NCI-H748 (cell line): ENCODE measurements at regions not wholly inside any gene's neighbourhood (a gene's known extent, or its start where the extent isn't known, plus 50 kb on each side); places are given as distances from the start of the nearest gene placed in this dataset.

Source experiments
- DNase-seq: peaks from one replicate; lab custom pipeline; 2025; ENCODE audit not compliant: unreplicated experiment; lab: John Stamatoyannopoulos, UW

DNA sequence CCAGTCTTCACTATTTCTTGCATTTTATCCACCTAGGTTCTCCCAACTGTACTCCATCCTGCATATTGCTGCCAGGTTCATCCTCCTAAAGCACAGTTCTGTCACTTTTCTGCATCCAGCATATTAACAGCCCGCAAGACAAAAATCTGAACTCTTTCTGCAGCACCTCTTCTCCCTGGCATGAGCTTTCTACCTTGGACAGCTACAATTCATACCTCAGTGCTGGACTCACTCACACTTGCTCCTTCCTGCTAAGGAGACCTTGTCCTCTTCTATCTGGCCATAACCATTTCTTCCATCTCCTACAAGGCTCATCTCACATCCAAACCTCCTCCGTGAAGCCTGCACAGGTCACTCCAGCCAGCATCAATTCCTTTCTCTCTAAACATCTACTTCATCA, 170.1 kb upstream of the GRIP1 start:
- DNase-seq, result no peak

DNA sequence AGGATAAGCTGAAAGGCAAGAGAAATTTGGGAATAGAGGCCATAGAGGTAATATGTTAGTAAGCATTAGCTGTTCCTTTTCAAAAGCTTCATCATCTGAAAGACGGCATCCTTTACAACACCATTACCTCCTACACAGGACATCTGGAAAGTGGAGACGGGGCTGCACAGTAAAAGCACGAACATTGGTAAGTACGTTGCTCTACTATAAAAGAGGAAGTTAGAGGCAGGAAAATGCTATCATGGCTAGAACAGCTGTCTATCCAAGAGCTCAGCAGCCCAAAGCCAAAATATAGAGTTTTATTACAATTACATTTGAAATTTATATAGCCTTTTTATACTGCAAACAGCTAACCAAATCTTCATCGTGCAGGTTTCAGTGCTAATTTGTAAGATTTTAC, 172.3 kb upstream of the GRIP1 start:
- no peak for DNase-seq

DNA sequence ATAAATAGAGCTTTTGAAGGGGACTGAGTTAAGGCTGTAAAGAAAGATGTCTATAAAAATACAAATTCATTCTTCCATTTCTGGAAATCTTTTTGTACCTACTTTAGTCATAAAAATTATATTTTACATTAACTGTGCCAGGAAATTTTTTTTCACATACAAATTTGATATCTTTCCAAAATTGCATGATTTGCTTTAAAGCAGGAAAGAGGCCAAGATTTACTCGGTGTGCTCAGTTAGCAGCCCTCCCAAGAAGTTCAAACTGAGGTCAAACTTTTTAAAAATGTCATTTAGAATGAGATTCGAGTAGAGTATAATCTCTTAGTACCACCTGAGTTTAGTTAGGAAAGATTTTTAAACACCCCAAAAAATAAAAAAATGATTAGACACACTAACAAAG, 173.2 kb upstream of the GRIP1 start:
- no peak for DNase-seq

DNA sequence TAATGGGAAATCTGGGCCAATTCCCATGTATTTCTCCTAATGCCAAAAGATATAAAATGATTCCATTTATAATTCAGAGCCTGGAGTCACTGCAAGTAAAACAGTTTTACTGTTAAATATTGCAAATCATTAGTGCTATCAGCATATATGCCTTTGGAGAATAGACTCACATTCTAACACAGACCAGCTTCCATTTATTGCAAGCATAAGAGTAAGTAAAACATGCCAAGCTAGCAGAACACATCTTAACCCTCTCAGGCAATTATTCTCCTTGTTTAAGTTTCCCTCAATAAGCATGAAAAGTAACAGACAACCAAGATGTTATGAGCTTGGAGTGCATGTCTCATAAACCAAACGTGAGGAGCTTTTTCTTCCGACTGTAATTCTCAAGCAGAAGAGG, 173.9 kb upstream of the GRIP1 start:
- no peak for DNase-seq

DNA sequence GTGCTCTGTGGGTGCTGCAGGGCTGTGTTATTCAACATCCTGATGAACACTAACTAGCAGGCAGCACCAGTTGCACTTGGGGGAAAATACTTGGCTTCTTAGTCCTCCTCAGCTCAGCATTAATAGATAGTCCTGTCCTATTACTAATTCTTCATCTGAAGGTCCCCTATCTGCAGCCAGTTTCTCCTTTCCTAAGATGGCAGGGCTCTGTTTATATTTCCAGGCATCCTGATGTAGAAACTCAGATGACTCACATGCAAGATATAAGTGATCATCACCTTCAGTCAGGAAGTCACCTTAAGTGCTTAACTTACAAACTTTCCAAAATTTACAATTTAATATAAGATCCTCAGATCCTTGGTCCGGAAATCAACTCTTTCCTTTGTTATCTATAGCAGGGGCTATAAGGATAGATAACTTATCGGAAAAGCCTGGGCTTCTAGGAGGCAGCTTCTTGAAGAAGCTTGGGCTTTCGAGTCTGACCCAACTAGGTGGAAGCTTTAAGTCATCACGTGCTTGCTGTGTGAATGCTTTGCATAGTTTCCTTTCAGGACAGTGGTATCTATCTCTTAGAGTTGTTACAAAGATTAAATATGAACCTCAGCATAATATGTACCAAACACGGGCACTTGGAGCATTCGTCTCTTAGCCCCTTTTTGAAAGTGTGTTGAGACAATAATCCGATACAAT, 181.0 kb upstream of the GRIP1 start:
- no peak for DNase-seq

DNA sequence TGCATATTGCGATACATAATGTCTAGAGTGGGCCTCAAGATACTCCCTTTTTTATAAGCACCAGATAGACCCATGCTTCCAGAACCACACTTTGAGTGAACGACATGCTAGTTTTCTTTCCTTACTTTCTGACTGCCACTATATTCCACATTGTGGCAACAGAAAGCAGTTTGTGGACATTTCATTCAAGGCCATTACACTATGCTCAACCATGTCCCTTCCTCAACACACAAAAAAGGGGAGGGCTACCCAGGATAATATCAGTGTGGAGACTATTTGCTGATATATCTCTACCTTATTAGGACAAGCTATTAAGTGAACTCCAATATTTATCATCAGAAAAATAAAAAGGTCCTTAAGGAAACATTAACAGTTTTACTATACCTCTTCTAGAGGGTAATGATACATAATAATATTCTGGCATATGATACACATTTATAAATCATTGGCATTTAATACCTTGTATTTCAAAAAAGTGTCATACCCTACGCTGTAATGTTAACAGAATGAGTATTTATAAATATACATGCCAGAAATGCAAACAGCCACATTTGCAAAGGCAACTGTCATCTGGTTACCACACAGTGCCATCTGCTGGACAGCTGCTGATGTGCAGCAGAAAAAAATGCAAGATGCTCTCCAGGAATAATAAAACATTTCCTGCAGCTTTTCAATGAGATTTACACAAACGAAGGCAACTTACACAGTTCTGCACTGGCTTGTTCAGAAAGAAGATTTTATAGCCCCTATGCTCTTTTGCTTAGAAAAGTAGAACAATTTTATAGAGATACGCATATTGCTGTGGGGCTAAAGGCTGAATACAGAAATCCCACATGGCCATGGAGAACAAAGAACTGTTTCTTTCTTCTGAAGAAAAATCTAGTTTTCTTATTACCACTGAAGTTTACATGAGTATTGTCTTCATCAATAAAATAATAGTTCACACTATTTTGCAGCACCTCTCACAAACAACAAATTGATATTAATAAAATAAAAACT, 182.2 kb upstream of the GRIP1 start:
- DNase-seq, result peak; percentile 65

DNA sequence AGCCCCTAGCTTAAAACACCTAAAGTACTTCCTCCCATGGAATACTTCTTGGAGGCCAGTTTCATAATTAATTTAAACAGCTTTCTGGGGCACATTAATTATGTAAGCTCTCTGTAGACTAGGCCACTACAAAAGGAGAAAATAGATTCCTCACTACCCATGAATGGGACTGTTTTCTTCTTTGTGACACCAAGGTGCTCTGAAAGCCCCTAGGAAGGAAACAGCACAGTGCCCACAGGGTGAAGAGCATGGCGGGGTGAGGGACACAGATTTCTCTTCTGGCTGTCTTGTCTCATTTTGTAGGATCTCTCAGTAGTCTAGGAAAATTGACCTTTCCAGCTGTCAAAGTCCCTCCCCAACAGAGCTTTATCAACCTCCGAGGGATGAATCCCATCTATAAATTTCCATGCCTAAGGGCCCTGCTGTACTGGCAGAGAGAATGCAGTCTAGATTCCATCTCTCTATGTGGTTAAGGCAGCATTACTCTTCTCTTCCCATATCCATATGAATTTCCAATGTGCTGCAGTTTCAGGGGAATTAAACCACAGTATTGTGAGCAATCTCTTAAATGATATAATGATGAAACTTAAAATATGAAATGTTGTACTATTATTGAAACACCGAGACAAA, 183.6 kb upstream of the GRIP1 start:
- no peak for DNase-seq

DNA sequence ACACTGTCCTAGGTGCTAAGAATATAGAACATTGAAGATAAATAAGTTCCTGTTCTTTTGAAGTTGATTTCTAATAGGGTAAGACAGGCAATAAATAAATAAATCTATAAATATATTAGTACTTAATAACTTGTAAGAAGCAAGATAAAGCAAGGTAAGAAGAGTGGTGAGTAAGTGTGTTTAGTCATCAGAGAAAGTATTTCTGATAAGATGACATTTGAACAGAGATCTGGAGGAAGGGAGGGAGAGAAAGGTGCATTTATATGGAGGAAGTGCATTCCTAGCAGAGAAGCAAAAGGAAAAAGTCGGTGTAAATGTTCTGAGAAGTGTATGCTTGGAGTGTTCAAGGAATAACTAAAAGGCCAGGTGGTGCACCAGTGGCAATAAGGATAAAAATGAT, 184.4 kb upstream of the GRIP1 start:
- no peak for DNase-seq

DNA sequence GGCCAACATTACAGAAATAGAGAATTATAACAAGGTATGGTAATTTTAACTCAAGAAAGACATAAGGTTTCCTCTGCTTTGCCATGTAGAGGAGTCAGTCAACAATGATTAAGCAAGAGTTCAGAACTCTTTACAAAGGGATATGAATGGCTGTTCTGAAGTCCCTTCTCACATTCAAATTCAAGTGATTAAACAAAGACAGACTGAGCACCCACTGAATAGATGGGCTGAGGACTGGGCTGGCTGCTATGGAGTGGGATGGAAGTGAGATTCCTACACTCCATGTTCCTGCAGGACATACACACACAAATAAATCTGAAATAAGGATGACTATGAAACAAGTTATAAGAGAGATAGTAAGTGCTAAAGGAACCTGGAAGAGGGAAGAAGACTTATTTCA, 199.0 kb upstream of the GRIP1 start:
- DNase-seq, result no peak

DNA sequence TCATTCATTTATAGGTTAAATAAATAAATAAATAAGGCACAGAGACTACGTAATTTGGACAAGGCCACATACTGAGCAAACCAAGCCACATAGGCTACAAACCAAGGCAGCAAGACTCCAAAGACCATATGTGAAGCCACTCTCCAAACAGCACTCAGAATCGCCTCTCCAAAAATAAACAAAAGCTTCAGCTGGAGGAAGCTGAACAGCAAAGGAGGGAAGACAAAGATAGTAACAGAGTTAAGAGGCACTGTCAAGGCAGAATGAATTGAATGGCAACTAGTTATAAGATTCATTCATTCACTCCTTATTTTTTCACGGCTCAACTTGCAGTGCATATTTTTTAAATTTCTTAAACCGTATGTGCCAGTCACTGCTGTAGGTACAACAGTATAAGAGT, 200.5 kb upstream of the GRIP1 start:
- DNase-seq, result peak; percentile 71

DNA sequence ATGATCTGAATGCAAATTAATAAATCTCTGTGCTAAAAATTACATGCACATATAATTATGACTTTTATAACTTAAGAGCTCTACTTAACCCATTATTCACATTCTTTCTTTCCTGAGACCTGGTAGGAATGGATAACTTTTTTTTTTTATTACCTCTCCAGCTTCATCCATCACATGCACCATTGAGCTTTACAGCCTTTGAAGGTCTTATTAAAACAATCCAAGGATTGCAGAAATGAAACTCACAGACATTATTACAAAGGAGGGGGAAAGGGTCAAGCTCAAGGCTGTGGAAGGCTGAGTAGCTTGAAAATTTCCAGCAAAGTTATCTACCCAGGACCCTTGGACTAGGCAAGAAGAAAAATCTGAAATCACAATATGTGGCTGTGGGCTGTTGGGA, 202.5 kb upstream of the GRIP1 start:
- DNase-seq, result no peak

DNA sequence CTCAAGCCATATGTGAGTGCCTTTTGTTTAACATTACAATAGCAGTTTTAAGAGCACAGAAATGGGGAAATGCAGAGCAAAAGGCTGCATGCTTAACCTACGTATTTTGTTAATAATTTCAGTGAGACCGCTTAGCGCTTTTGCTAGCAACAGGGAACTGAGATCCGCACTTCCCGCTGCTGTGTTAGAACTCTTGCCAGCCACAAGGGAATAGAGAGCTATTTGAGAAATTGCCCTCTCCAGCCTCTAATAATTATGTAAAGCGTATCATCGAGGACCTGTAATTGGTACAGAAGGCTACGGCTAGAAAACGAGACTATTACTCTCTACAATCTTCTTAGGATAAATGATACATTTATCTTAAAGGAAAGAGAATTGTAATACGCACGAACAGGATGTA, 205.2 kb upstream of the GRIP1 start:
- no peak for DNase-seq

DNA sequence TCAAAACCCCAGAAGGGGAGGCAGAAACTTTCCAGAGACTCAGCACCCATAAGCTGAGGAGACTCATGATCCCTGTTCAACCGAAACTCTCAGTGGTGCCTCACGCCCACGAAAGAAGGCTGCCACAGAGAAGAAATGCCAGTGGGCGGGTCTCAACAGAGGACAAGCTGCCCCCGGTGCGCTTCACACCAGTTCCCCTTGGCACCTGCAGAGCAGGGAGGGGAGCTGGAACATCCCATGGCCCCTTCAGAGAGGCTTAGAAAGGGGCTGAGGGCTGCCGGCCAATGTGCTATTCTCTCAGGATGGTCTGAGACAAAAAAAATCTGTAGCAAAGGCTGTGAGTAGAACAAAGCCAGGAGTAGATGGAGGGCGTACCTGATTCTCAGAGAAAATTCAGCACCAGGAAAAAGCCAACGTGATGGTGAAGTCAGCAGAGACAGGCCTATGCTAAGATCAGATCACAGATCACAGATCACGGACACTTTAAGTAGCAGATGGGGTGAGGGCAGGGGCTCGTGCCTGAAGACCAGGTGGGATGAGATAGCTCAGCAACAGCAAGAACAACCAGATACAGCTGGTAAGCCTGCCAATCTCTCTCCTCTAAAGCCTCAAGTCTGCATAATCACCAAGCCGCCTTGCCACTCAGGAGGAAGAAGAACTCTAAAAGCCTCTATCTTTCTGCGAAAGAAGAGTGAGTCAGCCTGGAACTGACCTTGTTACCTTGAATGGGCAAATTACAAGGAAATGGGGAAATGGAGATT, 206.4 kb upstream of the GRIP1 start:
- DNase-seq, result no peak

DNA sequence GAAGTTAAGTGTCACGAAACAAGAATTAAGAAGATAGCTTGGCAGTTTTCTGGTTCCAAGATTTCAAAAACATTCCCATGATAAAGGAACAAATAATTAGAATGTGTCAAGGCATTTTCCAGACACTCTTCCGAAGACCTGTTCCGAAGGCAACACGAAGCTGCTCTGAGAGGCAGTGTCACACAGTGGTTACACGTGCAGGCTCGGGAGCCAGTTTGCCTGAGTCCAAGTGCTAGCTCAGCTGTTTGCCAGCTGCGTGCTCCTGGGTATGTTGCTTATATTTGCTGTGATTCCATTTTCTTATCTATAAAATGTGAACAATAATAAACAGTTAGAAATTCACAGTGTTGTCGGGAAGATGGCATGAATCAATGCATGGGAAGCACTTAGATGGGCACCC, 217.9 kb upstream of the GRIP1 start:
- no peak for DNase-seq

DNA sequence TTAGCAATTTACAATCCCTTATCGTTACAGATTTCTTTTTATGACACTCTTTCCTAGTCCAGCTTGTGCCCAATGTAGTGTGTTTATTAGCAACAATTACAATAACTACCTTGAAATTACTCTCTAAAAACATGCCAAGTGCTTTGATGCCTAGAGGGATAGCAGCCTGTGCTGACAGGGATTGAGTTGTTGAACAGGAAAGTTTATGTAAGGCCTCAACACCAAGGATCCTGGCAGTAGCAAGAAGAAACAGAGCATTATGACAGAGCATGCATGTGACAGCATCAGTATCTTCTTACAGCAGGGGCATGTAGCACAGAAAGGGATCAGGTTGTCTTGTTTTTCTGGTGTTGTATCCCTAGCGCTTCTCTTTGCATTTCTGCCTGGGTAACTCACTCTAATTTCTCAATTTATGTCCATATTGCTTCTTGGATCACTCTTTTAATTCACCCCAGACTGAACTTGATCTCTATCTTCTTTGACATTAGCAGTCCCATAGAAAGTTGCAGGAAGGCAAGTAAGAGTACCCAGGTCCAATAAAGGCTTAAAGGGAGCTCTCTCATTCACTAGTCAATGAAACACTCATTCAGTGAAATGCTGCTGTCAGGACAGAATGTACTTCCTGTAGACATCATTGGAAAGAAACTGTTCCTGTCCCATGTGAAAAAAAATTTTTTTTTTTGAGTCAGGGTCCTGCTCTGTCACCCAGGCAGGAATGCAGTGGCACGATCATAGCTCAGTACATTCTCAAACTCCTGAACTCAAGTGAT, 220.0 kb upstream of the GRIP1 start:
- peak; percentile 71 for DNase-seq

DNA sequence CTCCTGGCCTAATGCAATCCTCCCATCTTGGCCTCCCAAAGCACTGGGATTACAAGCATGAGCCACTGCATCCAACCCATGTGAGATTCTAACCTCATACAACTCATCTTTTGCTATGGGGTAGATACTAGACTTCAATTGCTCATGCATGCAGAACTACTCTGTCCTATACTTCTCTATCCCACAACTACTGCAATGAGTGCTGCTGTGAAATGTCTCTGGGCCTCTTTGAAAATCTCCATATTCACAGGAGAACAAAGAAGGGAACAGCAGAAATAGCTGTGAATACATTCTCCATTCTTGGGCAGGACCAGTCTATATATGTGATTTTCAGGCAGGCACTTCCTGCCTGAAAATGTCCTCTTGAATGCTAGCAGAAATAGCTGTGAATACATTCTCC, 220.7 kb upstream of the GRIP1 start:
- no peak for DNase-seq

DNA sequence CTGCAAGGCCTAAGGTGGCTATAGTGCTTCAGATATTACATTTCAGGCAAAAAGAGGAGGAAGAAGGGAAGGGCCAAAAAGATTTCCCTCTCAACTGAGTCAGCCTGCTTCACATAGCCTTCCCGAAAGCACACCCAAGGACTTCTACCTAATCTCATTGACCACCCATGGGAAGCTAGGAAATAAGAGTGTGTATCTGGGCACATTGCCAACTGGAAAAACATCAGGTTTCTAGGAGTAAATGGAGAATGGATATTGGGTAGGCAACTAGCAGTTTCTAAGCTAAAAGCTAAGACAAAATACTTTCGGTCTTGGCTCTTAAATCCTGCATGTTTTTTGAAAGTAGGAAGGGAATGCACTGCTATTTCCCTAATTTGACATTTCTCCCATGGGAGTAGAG, 221.7 kb upstream of the GRIP1 start:
- DNase-seq, result peak; percentile 84

DNA sequence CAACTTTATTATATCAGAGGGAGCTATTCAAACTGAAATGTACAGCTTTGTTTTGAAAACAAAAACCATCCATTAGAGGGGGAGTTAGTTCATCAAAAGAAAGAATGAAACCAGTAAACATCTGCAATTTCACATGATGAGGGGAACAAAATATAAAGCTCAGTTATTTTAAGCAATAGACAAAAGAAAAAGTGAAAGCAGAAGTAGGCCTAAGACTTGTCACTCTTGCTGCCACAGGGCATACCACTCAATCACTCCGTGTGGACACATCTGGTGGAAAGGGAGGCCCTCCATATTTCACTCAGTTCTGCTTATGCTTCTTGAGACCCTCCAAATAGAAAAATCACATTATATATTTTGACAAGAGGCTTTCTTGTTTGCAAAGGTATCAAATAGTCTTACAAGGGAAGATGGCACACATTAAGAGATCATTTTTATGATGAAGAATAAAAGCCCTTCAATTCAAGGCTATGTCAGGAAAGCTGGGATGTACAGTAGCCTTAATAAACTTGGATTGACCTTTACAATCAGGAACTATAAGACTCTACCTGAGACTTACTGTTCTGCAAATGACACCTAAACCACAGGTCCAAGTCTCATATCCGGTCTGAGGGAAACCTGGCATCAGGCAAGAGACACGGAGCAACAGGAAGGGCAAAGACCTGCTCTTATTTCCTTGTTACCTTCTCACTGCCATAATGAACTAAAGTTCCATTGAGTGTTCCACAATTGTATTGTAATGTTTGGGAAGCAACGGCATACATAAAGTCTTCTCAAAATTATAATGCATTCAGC, 222.5 kb upstream of the GRIP1 start:
- DNase-seq, result no peak

DNA sequence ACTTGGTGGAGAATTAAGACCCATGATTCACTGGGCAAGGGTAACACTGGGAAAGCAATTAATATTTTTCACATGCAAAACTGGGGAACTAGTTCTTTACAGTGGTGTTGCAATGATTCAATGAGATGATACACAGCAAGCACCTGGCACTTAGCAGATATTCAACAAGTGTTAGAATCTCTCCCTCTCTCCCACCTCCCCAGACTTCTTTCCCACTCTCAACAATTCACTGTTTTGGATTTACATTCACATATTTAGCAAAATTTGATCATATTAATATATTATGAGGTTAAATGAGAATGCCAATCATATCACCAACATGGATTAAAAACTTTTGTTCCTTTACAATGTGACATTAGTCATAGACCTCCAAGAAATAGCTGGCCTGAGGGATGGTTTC, 223.1 kb upstream of the GRIP1 start:
- DNase-seq, result no peak
